Tibial nerve (tissue), 4 donors: ENCODE measurements at regions not wholly inside any gene's neighbourhood (a gene's known extent, or its start where the extent isn't known, plus 50 kb on each side); places are given as distances from the start of the nearest gene placed in this dataset.

Source experiments
- EP300 ChIP-seq, 2 donors: sonication (generic); formaldehyde crosslinking; IDR thresholded peaks; one replicate each; pipeline ENCODE4 v1.6.1; 2017; ENCODE audit warnings: antibody characterized with exemption in 2 of 2, mild to moderate bottlenecking in 1 of 2
- TF ChIP-seq, protein P1 (sequence below), 5 experiments: fragments of 200-600 bp in 3 of 5; fragments of 450-650 bp in 2 of 5; sonication (generic) in 3 of 5; IDR thresholded peaks; one replicate each; pipeline ENCODE4 v1.5.1; 2016 to 2019; ENCODE audit warnings: antibody characterized with exemption in 5 of 5, mild to moderate bottlenecking in 3 of 5, moderate library complexity in 2 of 5

DNA sequence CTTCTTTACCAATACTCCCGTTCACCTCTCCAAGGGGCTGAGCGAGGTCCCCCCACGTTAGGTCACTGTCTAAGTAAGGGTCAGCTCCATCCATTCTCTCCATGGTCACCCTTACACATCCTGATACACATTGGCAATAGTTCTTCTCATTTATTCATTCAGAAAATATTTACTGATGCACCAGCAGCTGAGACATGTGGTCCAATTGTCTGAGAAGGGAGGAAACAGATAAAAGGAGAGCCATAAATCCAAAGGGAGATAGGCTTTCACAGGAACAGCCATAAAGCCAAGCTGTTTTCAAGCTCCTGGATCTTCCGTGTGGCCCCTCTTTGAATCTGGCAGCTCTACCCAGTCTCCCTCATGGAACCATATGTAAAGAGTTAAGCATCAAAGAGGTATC lies 121.2 kb downstream of the TXNL1 start:
- TF ChIP-seq EP300 (IDR thresholded peaks at IDR 0.05): no peak
- TF ChIP-seq, protein P1, sequence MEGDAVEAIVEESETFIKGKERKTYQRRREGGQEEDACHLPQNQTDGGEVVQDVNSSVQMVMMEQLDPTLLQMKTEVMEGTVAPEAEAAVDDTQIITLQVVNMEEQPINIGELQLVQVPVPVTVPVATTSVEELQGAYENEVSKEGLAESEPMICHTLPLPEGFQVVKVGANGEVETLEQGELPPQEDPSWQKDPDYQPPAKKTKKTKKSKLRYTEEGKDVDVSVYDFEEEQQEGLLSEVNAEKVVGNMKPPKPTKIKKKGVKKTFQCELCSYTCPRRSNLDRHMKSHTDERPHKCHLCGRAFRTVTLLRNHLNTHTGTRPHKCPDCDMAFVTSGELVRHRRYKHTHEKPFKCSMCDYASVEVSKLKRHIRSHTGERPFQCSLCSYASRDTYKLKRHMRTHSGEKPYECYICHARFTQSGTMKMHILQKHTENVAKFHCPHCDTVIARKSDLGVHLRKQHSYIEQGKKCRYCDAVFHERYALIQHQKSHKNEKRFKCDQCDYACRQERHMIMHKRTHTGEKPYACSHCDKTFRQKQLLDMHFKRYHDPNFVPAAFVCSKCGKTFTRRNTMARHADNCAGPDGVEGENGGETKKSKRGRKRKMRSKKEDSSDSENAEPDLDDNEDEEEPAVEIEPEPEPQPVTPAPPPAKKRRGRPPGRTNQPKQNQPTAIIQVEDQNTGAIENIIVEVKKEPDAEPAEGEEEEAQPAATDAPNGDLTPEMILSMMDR (IDR thresholded peaks at IDR 0.05): no peak
